ENCODE measurements at regions not wholly inside any gene's neighbourhood (a gene's known extent, or its start where the extent isn't known, plus 50 kb on each side); places are given as distances from the start of the nearest gene placed in this dataset.
"Not testable (repeated sequence)": the region's sequence is repeated elsewhere in the genome, so short reads cannot be mapped to it uniquely, and the experiment has no call there.

- DNase-seq, result no peak
Measured at GRCh38 chr13:80740071-80740470, 399.1 kb upstream of the SPRY2 start.

GRCh38 chr13:80737513-80737912, 396.6 kb upstream of the SPRY2 start:
- no peak for DNase-seq

GRCh38 chr13:80727321-80727975, 386.5 kb upstream of the SPRY2 start:
- no peak for DNase-seq

GRCh38 chr13:80726868-80727267, 385.9 kb upstream of the SPRY2 start:
- DNase-seq, result no peak

- no peak for DNase-seq
Measured at GRCh38 chr13:80721689-80722088, 380.8 kb upstream of the SPRY2 start.

GRCh38 chr13:80718970-80719369, 378.0 kb upstream of the SPRY2 start:
- no peak for DNase-seq

- DNase-seq, result no peak
Measured at GRCh38 chr13:80717776-80718175, 376.9 kb upstream of the SPRY2 start.

GRCh38 chr13:80716610-80717081, 375.7 kb upstream of the SPRY2 start:
- DNase-seq, result peak; percentile 13

GRCh38 chr13:80712026-80712425, 371.1 kb upstream of the SPRY2 start:
- no peak for DNase-seq

- DNase-seq, result no peak
Measured at GRCh38 chr13:80708791-80709190, 367.9 kb upstream of the SPRY2 start.

GRCh38 chr13:80707000-80707983, 366.4 kb upstream of the SPRY2 start:
- DNase-seq, result no peak

GRCh38 chr13:80706164-80706471, 365.2 kb upstream of the SPRY2 start:
- DNase-seq, result no peak

- DNase-seq, result no peak
Measured at GRCh38 chr13:80705371-80706163, 364.6 kb upstream of the SPRY2 start.

- no peak for DNase-seq
Measured at GRCh38 chr13:80704369-80704768, 363.4 kb upstream of the SPRY2 start.

GRCh38 chr13:80695841-80696240, 354.9 kb upstream of the SPRY2 start:
- DNase-seq, result no peak

- not testable (repeated sequence) for DNase-seq
Measured at GRCh38 chr13:80691814-80692213, 350.9 kb upstream of the SPRY2 start.

GRCh38 chr13:80690208-80690607, 349.3 kb upstream of the SPRY2 start:
- no peak for DNase-seq

GRCh38 chr13:80688593-80688992, 347.7 kb upstream of the SPRY2 start:
- DNase-seq, result no peak

GRCh38 chr13:80685942-80686341, 345.0 kb upstream of the SPRY2 start:
- DNase-seq, result no peak

- no peak for DNase-seq
Measured at GRCh38 chr13:80684217-80684991, 343.5 kb upstream of the SPRY2 start.

- no peak for DNase-seq
Measured at GRCh38 chr13:80680786-80681366, 339.9 kb upstream of the SPRY2 start.

GRCh38 chr13:80679423-80679822, 338.5 kb upstream of the SPRY2 start:
- no peak for DNase-seq
